Stomach (tissue), 8 donors: ENCODE measurements at regions not wholly inside any gene's neighbourhood (a gene's known extent, or its start where the extent isn't known, plus 50 kb on each side); places are given as distances from the start of the nearest gene placed in this dataset.

Source experiments
- DNase-seq, 2 donors: peaks; one replicate each; pipeline versions ENCODE4 v3.0.0 to v3.0.0-alpha.2; 2013 to 2019
- H3K27ac ChIP-seq, 5 donors: fragments of 200-600 bp in 4 of 5; sonication (generic) in 4 of 5; one replicate each; pipeline ENCODE4 v1.5.1; 2013 to 2019; ENCODE audit warnings: mild to moderate bottlenecking in 1 of 5, moderate library complexity in 1 of 5
- H3K27me3 ChIP-seq, 3 donors: fragments of 200-600 bp; sonication (generic); one replicate each; pipeline ENCODE4 v1.5.1; 2017 to 2019; ENCODE audit warnings: mixed run types in 1 of 3
- H3K36me3 ChIP-seq, 4 donors: fragments of 200-600 bp; sonication (generic); 1 replicate in 3 of 4; 2 replicates in 1 of 4; pipeline ENCODE4 v1.5.1; 2016 to 2019
- H3K4me1 ChIP-seq, 4 donors: fragments of 200-600 bp; sonication (generic); one replicate each; pipeline ENCODE4 v1.5.1; 2016 to 2019
- H3K4me3 ChIP-seq, 4 donors: fragments of 200-600 bp; sonication (generic) in 3 of 4; one replicate each; pipeline ENCODE4 v1.5.1; 2016 to 2019; ENCODE audit warnings: mild to moderate bottlenecking in 1 of 4
- H3K9me3 ChIP-seq, 4 donors: fragments of 200-600 bp; sonication (generic); one replicate each; pipeline ENCODE4 v1.5.1; 2016 to 2019
- EP300 ChIP-seq: sonication (generic); formaldehyde crosslinking; IDR thresholded peaks from one replicate; pipeline ENCODE4 v1.6.1; 2017; ENCODE audit warnings: antibody characterized with exemption
- POLR2A ChIP-seq, 4 donors: fragments of 450-650 bp; IDR thresholded peaks; one replicate each; pipeline ENCODE4 v1.6.1; 2016; ENCODE audit warnings: antibody characterized with exemption in 4 of 4, control low read depth in 2 of 4, mild to moderate bottlenecking in 1 of 4, moderate library complexity in 1 of 4
- POLR2AphosphoS5 ChIP-seq, 3 donors: sonication (generic); formaldehyde crosslinking; IDR thresholded peaks; one replicate each; pipeline ENCODE4 v1.6.1; 2016; ENCODE audit warnings: antibody characterized with exemption in 3 of 3
- WGBS, 5 donors: extraction: QIAGEN DNeasy Blood & Tissue Kit in 3 of 5; methylation state at CpG; one replicate each; pipeline versions ENCODE4 v1.1.5 to v1.1.7; 2013 to 2018; 5-methylcytosine and 5-hydroxymethylcytosine counted together
- intact Hi-C: fragments of 100-400 bp; cut with DNase I; formaldehyde crosslinking; loops from one replicate; pipeline ENCODE4 v1.15.1; 2023; ENCODE audit warnings: low total_unique reads
- TF ChIP-seq, protein P1 (sequence below), 7 experiments: fragments of 450-650 bp in 4 of 7; fragments of 200-600 bp in 3 of 7; sonication (generic) in 3 of 7; IDR thresholded peaks; one replicate each; pipeline ENCODE4 v1.5.1; 2016 to 2019; ENCODE audit warnings: antibody characterized with exemption in 7 of 7, control low read depth in 2 of 7, mild to moderate bottlenecking in 1 of 7
- donor health status: healthy with polysubstance abuse.
- donor health status: Bipolar disorder and iron deficiency.
- donor health status: healthy.

DNA sequence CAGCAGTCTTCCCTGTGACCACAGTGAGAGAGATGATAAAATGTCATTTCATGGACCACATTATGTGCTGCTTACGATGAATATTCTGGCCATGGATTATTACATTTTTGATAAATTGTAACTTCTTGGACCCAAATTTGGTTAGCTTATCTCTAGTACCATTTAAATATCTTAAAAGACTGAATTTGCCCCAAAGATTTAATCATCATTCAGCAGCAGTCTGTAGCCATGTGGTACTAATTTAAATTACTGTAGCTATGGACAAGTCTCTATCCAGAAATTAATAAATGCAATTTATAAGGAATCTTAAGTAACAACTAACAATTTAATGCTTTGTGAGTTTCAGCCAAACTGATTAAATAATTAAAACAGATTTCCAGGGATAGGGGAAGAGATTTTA, 644.9 kb upstream of the FANCL start:
- no peaks in the 10 kb centered on the region for H3K27me3 ChIP-seq
- H3K9me3 ChIP-seq = no peaks in the 10 kb centered on the region
- no peak overlapping the region for H3K4me3 ChIP-seq
- no peak for DNase-seq
- no peak overlapping the region for H3K27ac ChIP-seq
- WGBS, 5 donors = 82 to 100% (median 100%) methylated on average over 1 of the region's 1 CpG
- intact Hi-C loops = no loop called here
- no peaks in the 10 kb centered on the region for H3K4me1 ChIP-seq
- H3K36me3 ChIP-seq = no peaks in the 10 kb centered on the region
- TF ChIP-seq EP300 (no peak), POLR2A (IDR thresholded peaks at IDR 0.05) (no peak)

DNA sequence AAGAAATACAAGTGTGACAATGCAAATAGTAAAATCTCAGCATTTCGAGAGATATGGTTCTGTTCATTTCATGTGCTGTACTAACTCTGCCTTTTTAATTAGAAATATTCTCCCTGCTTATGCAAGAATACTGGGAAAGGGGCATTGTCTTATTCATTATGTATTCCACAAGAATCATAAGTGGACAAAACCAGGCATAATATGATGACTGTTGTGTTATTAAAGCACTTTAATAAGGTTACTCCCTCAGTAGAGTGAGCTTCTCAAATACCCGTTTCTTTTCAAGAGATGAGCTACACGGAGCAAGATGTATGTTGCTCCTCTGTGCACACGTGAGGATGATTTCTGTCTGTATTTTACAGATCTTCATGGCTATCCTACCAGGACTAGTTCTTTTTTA, 638.7 kb upstream of the FANCL start:
- TF ChIP-seq, protein P1, sequence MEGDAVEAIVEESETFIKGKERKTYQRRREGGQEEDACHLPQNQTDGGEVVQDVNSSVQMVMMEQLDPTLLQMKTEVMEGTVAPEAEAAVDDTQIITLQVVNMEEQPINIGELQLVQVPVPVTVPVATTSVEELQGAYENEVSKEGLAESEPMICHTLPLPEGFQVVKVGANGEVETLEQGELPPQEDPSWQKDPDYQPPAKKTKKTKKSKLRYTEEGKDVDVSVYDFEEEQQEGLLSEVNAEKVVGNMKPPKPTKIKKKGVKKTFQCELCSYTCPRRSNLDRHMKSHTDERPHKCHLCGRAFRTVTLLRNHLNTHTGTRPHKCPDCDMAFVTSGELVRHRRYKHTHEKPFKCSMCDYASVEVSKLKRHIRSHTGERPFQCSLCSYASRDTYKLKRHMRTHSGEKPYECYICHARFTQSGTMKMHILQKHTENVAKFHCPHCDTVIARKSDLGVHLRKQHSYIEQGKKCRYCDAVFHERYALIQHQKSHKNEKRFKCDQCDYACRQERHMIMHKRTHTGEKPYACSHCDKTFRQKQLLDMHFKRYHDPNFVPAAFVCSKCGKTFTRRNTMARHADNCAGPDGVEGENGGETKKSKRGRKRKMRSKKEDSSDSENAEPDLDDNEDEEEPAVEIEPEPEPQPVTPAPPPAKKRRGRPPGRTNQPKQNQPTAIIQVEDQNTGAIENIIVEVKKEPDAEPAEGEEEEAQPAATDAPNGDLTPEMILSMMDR (IDR thresholded peaks at IDR 0.05) = no peak
- no peak for TF ChIP-seq POLR2AphosphoS5 (IDR thresholded peaks at IDR 0.05)
- no peak for TF ChIP-seq EP300
- no peak for TF ChIP-seq POLR2A (IDR thresholded peaks at IDR 0.05)
- no peak overlapping the region for H3K27ac ChIP-seq
- H3K4me1 ChIP-seq = no peaks in the 10 kb centered on the region
- no peaks in the 10 kb centered on the region for H3K9me3 ChIP-seq
- WGBS, 5 donors = 74 to 89% (median 87%) methylated on average over 4 of the region's 4 CpGs
- intact Hi-C loops = no loop called here
- DNase-seq = no peak
- H3K27me3 ChIP-seq = no peaks in the 10 kb centered on the region
- H3K4me3 ChIP-seq = no peak overlapping the region
- no peaks in the 10 kb centered on the region for H3K36me3 ChIP-seq

DNA sequence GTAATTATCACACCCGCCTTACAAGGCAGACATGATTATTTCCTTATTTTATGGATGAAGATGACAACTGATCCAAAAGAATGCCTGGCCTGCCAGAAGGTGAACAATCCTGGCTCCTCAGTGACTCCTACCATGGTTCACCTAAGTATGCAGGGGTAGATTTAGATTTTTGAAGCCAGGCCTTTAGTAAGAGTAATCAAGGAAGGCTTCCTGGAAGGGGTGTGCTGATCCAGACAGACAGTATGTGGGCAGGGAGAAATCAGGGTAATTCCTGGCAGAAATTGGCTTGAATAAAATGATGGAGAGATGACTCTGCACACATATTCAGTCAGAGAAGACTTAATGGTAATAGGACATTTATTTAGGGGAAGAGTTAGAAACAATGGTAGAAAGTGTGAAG, 637.7 kb upstream of the FANCL start:
- WGBS, 5 donors = 79 to 97% (median 82%) methylated on average over 1 of the region's 1 CpG
- no peak for DNase-seq
- intact Hi-C loops = no loop called here

DNA sequence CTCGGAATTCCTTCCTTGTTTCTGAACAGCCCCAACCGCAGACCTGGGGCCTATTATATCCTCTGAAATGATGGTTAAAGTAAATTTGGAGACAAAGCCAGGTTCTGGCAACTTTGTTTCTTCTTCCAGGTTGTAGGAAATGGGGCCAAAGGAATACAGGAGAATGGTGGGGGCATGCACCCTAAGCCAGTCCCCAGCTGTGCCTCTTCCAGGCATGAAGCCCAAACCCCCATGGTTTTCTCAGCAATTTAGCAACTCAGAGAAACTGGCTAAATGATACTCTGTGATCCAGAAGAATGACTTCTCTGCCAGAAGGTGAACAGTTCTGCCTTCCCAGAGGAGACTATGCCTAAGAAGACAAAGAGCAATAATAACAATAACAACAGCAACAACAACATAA, 635.0 kb upstream of the FANCL start:
- no peaks in the 10 kb centered on the region for H3K4me1 ChIP-seq
- intact Hi-C loops = no loop called here
- no peak for DNase-seq
- no peaks in the 10 kb centered on the region for H3K27me3 ChIP-seq
- no peak overlapping the region for H3K27ac ChIP-seq
- 74 to 97% (median 87%) methylated on average over 2 of the region's 2 CpGs for WGBS, 5 donors
- no peak for TF ChIP-seq EP300
- TF ChIP-seq POLR2A (IDR thresholded peaks at IDR 0.05) = no peak
- no peak for TF ChIP-seq POLR2AphosphoS5 (IDR thresholded peaks at IDR 0.05)
- TF ChIP-seq, protein P1 (IDR thresholded peaks at IDR 0.05) = no peak
- H3K36me3 ChIP-seq = no peaks in the 10 kb centered on the region
- no peaks in the 10 kb centered on the region for H3K9me3 ChIP-seq
- no peak overlapping the region for H3K4me3 ChIP-seq

More for the DNA sequence above, 637.7 kb upstream of the FANCL start:
- Histone ChIP-seq H3K27ac (no peak overlapping the region), H3K27me3 (no peaks in the 10 kb centered on the region), H3K4me1 (no peaks in the 10 kb centered on the region), H3K9me3 (no peaks in the 10 kb centered on the region), H3K4me3 (no peak overlapping the region), H3K36me3 (no peaks in the 10 kb centered on the region)
- TF ChIP-seq POLR2A (IDR thresholded peaks at IDR 0.05) = no peak
- TF ChIP-seq POLR2AphosphoS5 (IDR thresholded peaks at IDR 0.05) = no peak
- no peak for TF ChIP-seq EP300
- TF ChIP-seq, protein P1 (IDR thresholded peaks at IDR 0.05) = no peak

GRCh38 chr2:58875436-58875835, 634.3 kb upstream of the FANCL start:
- H3K36me3 ChIP-seq = no peaks in the 10 kb centered on the region
- 63 to 76% (median 69%) methylated on average over 4 of the region's 4 CpGs for WGBS, 5 donors

More at GRCh38 chr2:58875436-58875835, 634.3 kb upstream of the FANCL start:
- Histone ChIP-seq H3K4me1 (no peaks in the 10 kb centered on the region), H3K27me3 (no peaks in the 10 kb centered on the region), H3K9me3 (no peaks in the 10 kb centered on the region), H3K27ac (no peak overlapping the region), H3K4me3 (no peak overlapping the region)
- DNase-seq = no peak
- intact Hi-C loops = no loop called here
- TF ChIP-seq, protein P1 (IDR thresholded peaks at IDR 0.05) = no peak
- TF ChIP-seq POLR2AphosphoS5 (IDR thresholded peaks at IDR 0.05) (no peak), POLR2A (IDR thresholded peaks at IDR 0.05) (no peak), EP300 (no peak)
